Smooth muscle cell (in vitro differentiated cells): ENCODE measurements at regions not wholly inside any gene's neighbourhood (a gene's known extent, or its start where the extent isn't known, plus 50 kb on each side); places are given as distances from the start of the nearest gene placed in this dataset.

Source experiments
- DNase-seq: peaks from one replicate; lab custom pipeline; 2025; ENCODE audit not compliant: unreplicated experiment; lab: John Stamatoyannopoulos, UW
- H2AFZ ChIP-seq: fragments of 200-600 bp; sonication (generic); 2 replicates; pipeline ENCODE4 v1.6.0; 2016; ENCODE audit warnings: antibody characterized with exemption, low read depth, mild to moderate bottlenecking
- H3F3A ChIP-seq: fragments of 200-600 bp; sonication (generic); 2 replicates; pipeline ENCODE4 v1.6.0; 2017; ENCODE audit warnings: antibody characterized with exemption, low read depth
- H3K27ac ChIP-seq: fragments of 200-600 bp; sonication (generic); 2 replicates; pipeline ENCODE4 v1.5.1; 2016; ENCODE audit warnings: low read depth, mild to moderate bottlenecking
- H3K27me3 ChIP-seq: fragments of 200-600 bp; sonication (generic); 2 replicates; pipeline ENCODE4 v1.6.1; 2016; ENCODE audit warnings: low read depth, mild to moderate bottlenecking
- H3K36me3 ChIP-seq: fragments of 200-600 bp; sonication (generic); 2 replicates; pipeline ENCODE4 v1.5.1; 2016; ENCODE audit warnings: low read depth
- H3K4me1 ChIP-seq: fragments of 200-600 bp; sonication (generic); 2 replicates; pipeline ENCODE4 v1.5.1; 2016; ENCODE audit warnings: low read depth
- H3K4me2 ChIP-seq: fragments of 200-600 bp; sonication (generic); 2 replicates; pipeline ENCODE4 v1.6.0; 2016; ENCODE audit warnings: mild to moderate bottlenecking
- H3K4me3 ChIP-seq: fragments of 200-600 bp; sonication (generic); 2 replicates; pipeline ENCODE4 v1.5.1; 2016; ENCODE audit warnings: mild to moderate bottlenecking
- H3K79me2 ChIP-seq: fragments of 200-600 bp; sonication (generic); 2 replicates; pipeline ENCODE4 v1.6.0; 2016; ENCODE audit warnings: low read depth, mild to moderate bottlenecking
- H3K9ac ChIP-seq: fragments of 200-600 bp; sonication (generic); 2 replicates; pipeline ENCODE4 v1.6.0; 2016; ENCODE audit warnings: low read depth
- H3K9me3 ChIP-seq: fragments of 200-600 bp; sonication (generic); replicated peaks from 2 replicates; pipeline ENCODE4 v1.5.1; 2016; ENCODE audit warnings: low read depth
- H4K20me1 ChIP-seq: fragments of 200-600 bp; sonication (generic); 2 replicates; pipeline ENCODE4 v1.6.0; 2016; ENCODE audit warnings: low read depth
- WGBS: methylation state at CpG from one replicate; pipeline ENCODE4 v1.1.7; 2016; ENCODE audit warnings: low lambda C conversion rate; 5-methylcytosine and 5-hydroxymethylcytosine counted together
- TF ChIP-seq, protein P1 (sequence below): fragments of 200-600 bp; sonication (generic); IDR thresholded peaks from 2 replicates; pipeline ENCODE4 v1.5.1; 2017; ENCODE audit warnings: borderline replicate concordance, mild to moderate bottlenecking, antibody characterized with exemption; ENCODE audit not compliant: insufficient read depth, poor library complexity, severe bottlenecking

DNA sequence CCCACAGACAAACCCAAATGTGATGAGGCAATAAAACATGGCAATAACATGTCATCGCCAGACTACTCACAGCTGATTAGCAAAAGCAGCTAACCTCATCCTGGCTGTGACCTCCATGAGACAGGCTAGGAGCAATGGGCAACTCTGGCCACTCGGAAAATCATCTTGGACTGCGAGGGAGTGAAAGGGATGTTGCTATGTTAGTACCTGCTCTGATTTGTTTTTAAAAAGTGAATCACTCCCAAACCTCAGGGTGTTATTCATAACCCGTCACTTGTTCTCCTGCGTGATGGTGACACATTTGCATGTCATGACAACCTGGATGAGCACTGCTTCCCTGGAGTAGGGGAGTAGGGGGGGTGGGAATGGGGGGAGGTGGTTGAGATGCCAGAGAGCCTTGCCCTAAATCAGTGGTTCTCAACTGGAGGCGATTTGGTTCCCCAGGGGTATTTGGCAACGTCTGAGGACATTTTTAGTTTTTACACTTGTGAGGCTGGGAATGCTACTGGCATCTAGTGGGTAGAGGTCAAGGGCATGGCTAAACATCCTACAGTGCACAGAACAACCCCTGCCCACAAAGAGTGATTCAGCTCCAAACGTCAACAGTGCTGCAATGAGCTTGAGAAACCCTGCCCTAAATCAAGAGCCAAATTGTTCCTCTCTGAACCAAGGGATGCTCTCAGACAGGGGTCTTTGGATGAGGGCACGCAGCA, 241.7 kb downstream of the SOX9 start:
- H3K79me2 ChIP-seq: no peaks in the 10 kb centered on the region
- H4K20me1 ChIP-seq: no peaks in the 10 kb centered on the region
- H3K27me3 ChIP-seq: no peaks in the 10 kb centered on the region
- no peaks in the 10 kb centered on the region for H3F3A ChIP-seq
- no peak overlapping the region for H3K9ac ChIP-seq
- no peak overlapping the region for H3K4me3 ChIP-seq
- H3K4me1 ChIP-seq: no peaks in the 10 kb centered on the region
- H2AFZ ChIP-seq: no peak overlapping the region
- H3K4me2 ChIP-seq: no peak overlapping the region
- no peak overlapping the region for H3K27ac ChIP-seq
- TF ChIP-seq, protein P1, sequence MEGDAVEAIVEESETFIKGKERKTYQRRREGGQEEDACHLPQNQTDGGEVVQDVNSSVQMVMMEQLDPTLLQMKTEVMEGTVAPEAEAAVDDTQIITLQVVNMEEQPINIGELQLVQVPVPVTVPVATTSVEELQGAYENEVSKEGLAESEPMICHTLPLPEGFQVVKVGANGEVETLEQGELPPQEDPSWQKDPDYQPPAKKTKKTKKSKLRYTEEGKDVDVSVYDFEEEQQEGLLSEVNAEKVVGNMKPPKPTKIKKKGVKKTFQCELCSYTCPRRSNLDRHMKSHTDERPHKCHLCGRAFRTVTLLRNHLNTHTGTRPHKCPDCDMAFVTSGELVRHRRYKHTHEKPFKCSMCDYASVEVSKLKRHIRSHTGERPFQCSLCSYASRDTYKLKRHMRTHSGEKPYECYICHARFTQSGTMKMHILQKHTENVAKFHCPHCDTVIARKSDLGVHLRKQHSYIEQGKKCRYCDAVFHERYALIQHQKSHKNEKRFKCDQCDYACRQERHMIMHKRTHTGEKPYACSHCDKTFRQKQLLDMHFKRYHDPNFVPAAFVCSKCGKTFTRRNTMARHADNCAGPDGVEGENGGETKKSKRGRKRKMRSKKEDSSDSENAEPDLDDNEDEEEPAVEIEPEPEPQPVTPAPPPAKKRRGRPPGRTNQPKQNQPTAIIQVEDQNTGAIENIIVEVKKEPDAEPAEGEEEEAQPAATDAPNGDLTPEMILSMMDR: no peak
- no peak for DNase-seq
- no peaks in the 10 kb centered on the region for H3K9me3 ChIP-seq
- 70% methylated on average over 9 of the region's 9 CpGs for WGBS
- no peaks in the 10 kb centered on the region for H3K36me3 ChIP-seq

DNA sequence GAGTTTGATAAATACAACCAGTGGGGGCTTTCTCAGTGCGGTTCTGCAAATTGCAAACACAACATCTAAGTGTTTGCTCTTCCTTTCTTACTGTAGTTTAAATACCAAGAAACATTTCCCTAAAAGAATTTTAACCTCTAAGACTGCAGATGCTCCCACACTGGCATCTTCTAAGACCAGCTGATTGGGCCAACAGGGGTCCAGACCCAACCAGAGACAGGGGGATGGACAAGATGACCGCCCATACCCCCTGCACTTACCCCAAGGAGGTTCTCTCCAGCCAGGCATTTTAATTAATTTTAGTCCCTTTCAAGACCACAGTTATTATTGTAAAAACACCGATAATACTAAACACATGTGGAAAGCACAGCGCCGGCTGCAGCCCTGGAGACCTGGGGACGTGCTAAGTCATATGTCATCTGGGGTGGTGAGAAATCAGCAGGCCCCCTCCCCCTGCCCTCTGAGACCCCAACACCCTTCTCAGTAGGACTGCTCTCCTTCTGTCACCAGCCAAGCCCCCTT, 242.3 kb downstream of the SOX9 start:
- Histone ChIP-seq H3K9ac (no peak overlapping the region), H3K27me3 (no peaks in the 10 kb centered on the region), H4K20me1 (no peaks in the 10 kb centered on the region), H3K4me1 (no peaks in the 10 kb centered on the region), H3K27ac (no peak overlapping the region), H3K79me2 (no peaks in the 10 kb centered on the region), H3F3A (no peaks in the 10 kb centered on the region), H2AFZ (no peak overlapping the region), H3K4me3 (no peak overlapping the region), H3K4me2 (no peak overlapping the region), H3K36me3 (no peaks in the 10 kb centered on the region), H3K9me3 (no peaks in the 10 kb centered on the region)
- TF ChIP-seq, protein P1: no peak
- 87% methylated on average over 6 of the region's 6 CpGs for WGBS
- no peak for DNase-seq

DNA sequence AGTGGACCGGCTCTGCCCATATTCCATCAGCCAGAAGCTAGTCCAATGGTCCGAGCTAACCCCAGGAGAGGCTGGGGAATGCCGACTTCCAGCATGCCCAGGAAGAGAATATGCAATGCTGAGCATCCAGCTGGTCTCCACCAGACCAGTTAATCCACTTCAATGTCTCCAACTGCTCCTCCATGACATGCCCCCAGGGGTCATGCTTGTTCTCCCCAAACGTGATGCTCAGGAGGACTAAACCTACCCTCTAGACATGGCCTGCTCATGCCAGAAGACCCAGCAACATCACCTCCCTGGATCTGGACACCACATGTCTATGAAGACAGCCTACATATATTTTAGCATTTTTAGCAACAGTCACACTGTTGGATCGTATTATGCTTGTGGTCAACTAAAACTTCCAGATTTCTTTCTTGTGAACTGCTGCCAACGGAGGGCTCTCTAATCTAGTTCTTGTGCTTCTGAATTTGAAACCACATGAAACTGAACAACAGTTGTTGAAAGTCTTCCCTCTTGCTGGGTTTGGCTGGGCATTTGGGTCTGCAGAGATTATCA, 245.1 kb downstream of the SOX9 start:
- Histone ChIP-seq H3K79me2 (no peaks in the 10 kb centered on the region), H3K4me1 (no peaks in the 10 kb centered on the region), H4K20me1 (no peaks in the 10 kb centered on the region), H3K4me2 (no peak overlapping the region), H3F3A (no peaks in the 10 kb centered on the region), H3K4me3 (no peak overlapping the region), H3K27me3 (no peaks in the 10 kb centered on the region), H3K9me3 (no peaks in the 10 kb centered on the region), H3K36me3 (no peaks in the 10 kb centered on the region), H3K9ac (no peak overlapping the region), H3K27ac (no peak overlapping the region), H2AFZ (no peak overlapping the region)
- TF ChIP-seq, protein P1: no peak
- WGBS: 69% methylated on average over 6 of the region's 6 CpGs
- DNase-seq: no peak

DNA sequence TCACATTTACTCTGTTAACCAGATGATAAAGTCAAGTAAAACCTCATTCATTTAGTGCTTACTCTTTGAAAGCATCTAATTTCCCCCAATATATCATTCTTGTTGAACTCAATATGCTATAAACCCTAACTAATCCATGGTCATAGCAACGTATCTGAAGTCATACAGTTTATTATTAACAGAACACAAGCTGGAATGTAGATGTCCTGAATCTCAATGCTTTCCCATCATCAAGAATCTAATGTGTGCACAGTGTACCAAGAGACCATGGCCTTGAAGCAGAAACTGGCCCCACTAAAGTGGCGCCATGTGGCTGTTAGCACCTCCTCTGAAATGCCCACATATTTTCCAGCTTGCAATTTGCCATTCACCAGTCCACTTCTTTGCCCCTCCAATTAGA, 245.8 kb downstream of the SOX9 start:
- H3K4me2 ChIP-seq: no peak overlapping the region
- DNase-seq: no peak
- no peak overlapping the region for H2AFZ ChIP-seq
- H3K27ac ChIP-seq: no peak overlapping the region
- H3K79me2 ChIP-seq: no peaks in the 10 kb centered on the region
- H3K9me3 ChIP-seq: no peaks in the 10 kb centered on the region
- 92% methylated on average over 2 of the region's 2 CpGs for WGBS
- H3K4me3 ChIP-seq: no peak overlapping the region
- H3K4me1 ChIP-seq: no peaks in the 10 kb centered on the region
- TF ChIP-seq, protein P1: no peak
- no peaks in the 10 kb centered on the region for H3K36me3 ChIP-seq
- H4K20me1 ChIP-seq: no peaks in the 10 kb centered on the region
- H3F3A ChIP-seq: no peaks in the 10 kb centered on the region
- no peak overlapping the region for H3K9ac ChIP-seq
- no peaks in the 10 kb centered on the region for H3K27me3 ChIP-seq
